ENCODE measurements at regions not wholly inside any gene's neighbourhood (a gene's known extent, or its start where the extent isn't known, plus 50 kb on each side); places are given as distances from the start of the nearest gene placed in this dataset.

DNA sequence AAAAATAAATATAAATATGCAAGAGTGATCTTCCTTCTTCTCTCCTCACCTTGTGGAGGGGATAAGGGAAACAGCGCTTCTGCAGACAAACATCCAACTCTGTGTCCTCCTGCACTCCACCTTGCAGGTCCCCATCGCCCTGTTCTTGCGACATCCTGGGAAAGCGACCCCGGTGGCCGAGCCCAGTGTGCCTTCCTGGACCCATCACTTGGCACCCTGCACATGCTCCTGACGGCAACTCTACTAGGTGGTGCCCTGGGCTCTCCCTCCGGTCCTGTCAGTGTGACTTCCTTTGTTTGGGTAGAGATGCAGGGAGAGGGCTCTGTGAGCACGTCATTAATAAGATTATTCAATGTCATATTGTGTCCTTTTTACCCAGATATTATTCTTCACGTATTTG, 266.0 kb upstream of the ADAMTS16 start:
- TF ChIP-seq, protein P1, sequence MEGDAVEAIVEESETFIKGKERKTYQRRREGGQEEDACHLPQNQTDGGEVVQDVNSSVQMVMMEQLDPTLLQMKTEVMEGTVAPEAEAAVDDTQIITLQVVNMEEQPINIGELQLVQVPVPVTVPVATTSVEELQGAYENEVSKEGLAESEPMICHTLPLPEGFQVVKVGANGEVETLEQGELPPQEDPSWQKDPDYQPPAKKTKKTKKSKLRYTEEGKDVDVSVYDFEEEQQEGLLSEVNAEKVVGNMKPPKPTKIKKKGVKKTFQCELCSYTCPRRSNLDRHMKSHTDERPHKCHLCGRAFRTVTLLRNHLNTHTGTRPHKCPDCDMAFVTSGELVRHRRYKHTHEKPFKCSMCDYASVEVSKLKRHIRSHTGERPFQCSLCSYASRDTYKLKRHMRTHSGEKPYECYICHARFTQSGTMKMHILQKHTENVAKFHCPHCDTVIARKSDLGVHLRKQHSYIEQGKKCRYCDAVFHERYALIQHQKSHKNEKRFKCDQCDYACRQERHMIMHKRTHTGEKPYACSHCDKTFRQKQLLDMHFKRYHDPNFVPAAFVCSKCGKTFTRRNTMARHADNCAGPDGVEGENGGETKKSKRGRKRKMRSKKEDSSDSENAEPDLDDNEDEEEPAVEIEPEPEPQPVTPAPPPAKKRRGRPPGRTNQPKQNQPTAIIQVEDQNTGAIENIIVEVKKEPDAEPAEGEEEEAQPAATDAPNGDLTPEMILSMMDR (IDR thresholded peaks at IDR 0.05): no peak
- no peak for TF ChIP-seq ZFX (IDR thresholded peaks at IDR 0.05; ENCODE audit: borderline replicate concordance)
- H3K27ac ChIP-seq: no peak overlapping the region

DNA sequence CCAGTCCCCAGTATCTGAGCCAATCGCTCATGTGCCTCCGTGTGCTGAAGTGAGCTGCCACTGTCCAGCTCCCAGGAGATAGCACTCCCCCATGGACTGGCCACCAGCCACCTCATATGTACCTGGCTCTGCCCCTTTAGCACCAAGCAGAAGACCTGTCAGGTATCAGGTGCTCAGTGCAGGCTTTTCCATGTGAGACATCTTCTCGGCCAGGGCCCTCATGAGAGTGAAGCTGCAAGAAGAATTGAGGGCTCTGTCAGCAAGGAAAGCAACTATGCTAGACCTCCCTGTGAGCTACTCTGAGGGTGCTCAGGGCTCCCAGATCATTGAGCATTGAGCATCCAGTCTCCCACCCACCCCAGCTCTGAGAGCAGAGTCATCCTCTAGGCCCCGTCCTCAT, 264.2 kb upstream of the ADAMTS16 start:
- TF ChIP-seq, protein P1 (IDR thresholded peaks at IDR 0.05): no peak
- TF ChIP-seq ZFX (IDR thresholded peaks at IDR 0.05; ENCODE audit: borderline replicate concordance): no peak
- no peak overlapping the region for H3K27ac ChIP-seq

DNA sequence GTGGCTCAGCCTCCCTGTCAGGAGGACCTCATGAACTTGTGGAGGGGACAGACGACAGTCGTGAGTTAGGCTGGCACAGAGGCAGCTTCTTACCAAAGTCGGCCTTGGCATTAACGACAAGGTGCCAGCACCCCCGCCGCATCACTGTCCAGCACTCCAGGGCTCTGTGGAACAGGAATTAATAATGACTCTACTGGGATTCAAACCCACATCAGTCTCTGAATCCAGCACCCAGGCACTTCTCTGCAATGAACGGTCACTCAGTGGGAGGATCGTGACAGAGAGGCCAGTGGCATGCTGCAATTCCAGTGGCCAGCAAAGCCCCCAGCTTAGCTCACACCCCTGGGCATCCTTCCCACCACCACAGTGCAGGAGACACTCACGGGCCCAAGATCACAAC, 263.3 kb upstream of the ADAMTS16 start:
- no peak overlapping the region for H3K27ac ChIP-seq
- TF ChIP-seq ZFX (IDR thresholded peaks at IDR 0.05; ENCODE audit: borderline replicate concordance): no peak
- TF ChIP-seq, protein P1 (IDR thresholded peaks at IDR 0.05): no peak

DNA sequence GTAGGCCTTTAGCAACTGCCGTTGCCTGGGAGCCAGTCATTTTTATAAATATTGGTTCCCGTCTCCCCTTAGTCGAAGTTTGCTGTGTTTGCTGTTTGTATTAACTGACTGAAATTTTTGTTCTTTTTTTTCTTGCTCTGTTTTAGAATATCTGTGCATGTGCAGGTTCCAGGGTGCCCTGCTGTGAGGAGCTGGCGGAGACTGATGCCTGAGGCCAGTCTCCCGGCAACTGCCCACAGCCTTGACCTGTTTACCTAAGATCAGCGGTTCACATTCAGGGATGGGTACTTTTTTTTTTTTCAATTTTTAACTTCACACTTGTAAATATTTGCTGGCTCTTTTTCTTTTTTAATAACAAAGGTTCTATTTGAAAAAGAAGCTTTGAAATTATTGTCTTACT, 262.6 kb upstream of the ADAMTS16 start:
- TF ChIP-seq ZFX (IDR thresholded peaks at IDR 0.05; ENCODE audit: borderline replicate concordance): no peak
- TF ChIP-seq, protein P1 (IDR thresholded peaks at IDR 0.05): no peak
- H3K27ac ChIP-seq: no peak overlapping the region

DNA sequence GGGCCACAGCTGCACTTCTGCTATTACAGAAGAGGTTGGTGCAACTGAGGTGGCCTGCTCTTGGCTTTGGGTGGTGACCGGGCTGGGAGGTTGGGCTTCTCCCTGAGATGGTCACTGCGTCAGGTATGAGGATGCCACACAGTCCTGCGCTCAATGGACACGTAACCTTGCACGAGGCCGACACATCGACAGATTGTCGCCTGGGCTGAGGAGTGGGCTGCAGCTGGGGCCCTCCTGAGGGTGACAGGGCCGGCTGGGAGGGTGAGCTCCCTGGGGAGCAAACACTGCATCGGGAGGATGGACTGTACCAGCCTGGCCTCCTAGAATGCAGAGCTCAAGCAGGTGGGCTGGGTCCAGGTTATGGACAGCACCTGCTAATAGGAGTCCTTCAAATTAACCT, 261.1 kb upstream of the ADAMTS16 start:
- no peak overlapping the region for H3K27ac ChIP-seq
- TF ChIP-seq, protein P1 (IDR thresholded peaks at IDR 0.05): no peak
- no peak for TF ChIP-seq ZFX (IDR thresholded peaks at IDR 0.05; ENCODE audit: borderline replicate concordance)

DNA sequence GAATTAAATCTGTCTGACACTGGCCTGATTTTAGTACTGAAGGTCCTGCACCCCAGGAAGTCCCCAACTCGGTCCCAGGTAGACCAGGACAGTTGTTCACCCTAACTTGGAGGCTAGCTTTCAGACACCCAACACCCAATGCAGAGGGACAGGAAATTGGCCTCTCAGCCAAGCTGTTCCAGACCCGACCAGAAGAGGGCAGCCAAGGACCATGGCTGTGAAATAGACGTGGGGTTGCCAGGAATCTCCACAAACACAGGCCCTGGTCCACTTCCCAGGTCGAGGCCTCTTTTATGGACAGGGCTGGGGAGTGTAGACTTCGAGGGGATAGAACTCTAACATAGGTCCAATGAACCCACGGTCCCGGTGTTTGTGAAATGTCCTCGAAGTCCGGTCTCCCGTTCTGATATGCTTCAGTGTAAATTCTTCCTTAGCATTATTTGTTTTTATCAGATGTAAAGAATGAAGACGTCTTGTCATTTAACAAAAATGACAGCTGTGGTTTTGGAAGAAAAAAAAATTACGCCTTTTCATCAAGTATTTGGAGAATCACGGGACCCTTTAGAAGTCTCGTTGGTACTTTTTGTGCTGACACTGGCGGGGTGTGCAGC, 260.3 kb upstream of the ADAMTS16 start:
- H3K27ac ChIP-seq: no peak overlapping the region
- no peak for TF ChIP-seq ZFX (IDR thresholded peaks at IDR 0.05; ENCODE audit: borderline replicate concordance)
- TF ChIP-seq, protein P1 (IDR thresholded peaks at IDR 0.05): peak; percentile 94

DNA sequence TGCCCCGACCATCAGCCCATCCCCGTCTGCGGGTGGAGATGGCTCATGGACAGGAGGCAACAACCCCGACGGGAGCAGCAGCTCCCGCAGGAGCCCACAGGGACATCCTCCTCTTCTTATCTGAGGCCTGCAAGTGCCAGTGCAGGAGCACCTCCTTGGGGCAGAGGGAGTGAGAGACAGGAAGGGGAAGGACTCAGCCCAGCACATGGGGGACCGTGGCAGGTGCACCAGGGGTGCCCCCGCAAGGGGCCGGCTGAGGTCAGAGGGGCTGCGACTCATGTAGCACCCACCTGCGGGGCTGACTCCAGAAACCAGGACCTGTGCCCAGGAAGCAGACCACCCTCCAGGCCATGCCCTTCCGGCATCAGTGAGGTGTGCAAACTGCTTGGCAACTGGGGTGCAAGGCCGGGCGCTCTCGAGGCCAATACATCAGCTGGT, 259.8 kb upstream of the ADAMTS16 start:
- H3K27ac ChIP-seq: no peak overlapping the region
- no peak for TF ChIP-seq ZFX (IDR thresholded peaks at IDR 0.05; ENCODE audit: borderline replicate concordance)
- TF ChIP-seq, protein P1 (IDR thresholded peaks at IDR 0.05): no peak

All from 22Rv1 (cell line).